ENCODE measurements at regions not wholly inside any gene's neighbourhood (a gene's known extent, or its start where the extent isn't known, plus 50 kb on each side); places are given as distances from the start of the nearest gene placed in this dataset.
"Not testable (repeated sequence)": the region's sequence is repeated elsewhere in the genome, so short reads cannot be mapped to it uniquely, and the experiment has no call there.

GRCh38 chr5:101783241-101784013 lies 512.7 kb downstream of the SLCO4C1 start:
- no peak overlapping the region for H3K4me3 ChIP-seq (ENCODE audit: control insufficient read depth, low read depth, low read length)
- no peak for TF ChIP-seq CTCF (IDR thresholded peaks at IDR 0.05; ENCODE audit: control insufficient read depth, insufficient read depth, low read depth, low read length, missing control alignments)
- no peak for DNase-seq (ENCODE audit: low read depth)

GRCh38 chr5:101782352-101783103 lies 513.6 kb downstream of the SLCO4C1 start:
- DNase-seq (ENCODE audit: low read depth) = no peak
- no peak overlapping the region for H3K4me3 ChIP-seq (ENCODE audit: control insufficient read depth, low read depth, low read length)
- TF ChIP-seq CTCF (IDR thresholded peaks at IDR 0.05; ENCODE audit: control insufficient read depth, insufficient read depth, low read depth, low read length, missing control alignments) = no peak

GRCh38 chr5:101751105-101751504 lies 545.0 kb downstream of the SLCO4C1 start:
- TF ChIP-seq CTCF (IDR thresholded peaks at IDR 0.05; ENCODE audit: control insufficient read depth, insufficient read depth, low read depth, low read length, missing control alignments) = no peak
- H3K4me3 ChIP-seq (ENCODE audit: control insufficient read depth, low read depth, low read length) = no peak overlapping the region

GRCh38 chr5:101743000-101743399 lies 553.1 kb downstream of the SLCO4C1 start:
- not testable (repeated sequence) for DNase-seq (ENCODE audit: low read depth); H3K4me3 ChIP-seq (ENCODE audit: control insufficient read depth, low read depth, low read length)

More at GRCh38 chr5:101751105-101751504, 545.0 kb downstream of the SLCO4C1 start:
- no peak for DNase-seq (ENCODE audit: low read depth)

- DNase-seq (ENCODE audit: low read depth) = no peak
- no peak for TF ChIP-seq CTCF (IDR thresholded peaks at IDR 0.05; ENCODE audit: control insufficient read depth, insufficient read depth, low read depth, low read length, missing control alignments)
- no peak overlapping the region for H3K4me3 ChIP-seq (ENCODE audit: control insufficient read depth, low read depth, low read length)
Observed at GRCh38 chr5:101728933-101729332, 567.2 kb downstream of the SLCO4C1 start.

- no peak overlapping the region for H3K4me3 ChIP-seq (ENCODE audit: control insufficient read depth, low read depth, low read length)
- DNase-seq (ENCODE audit: low read depth) = no peak
- TF ChIP-seq CTCF (IDR thresholded peaks at IDR 0.05; ENCODE audit: control insufficient read depth, insufficient read depth, low read depth, low read length, missing control alignments) = no peak
Observed at GRCh38 chr5:101721543-101721942, 574.5 kb downstream of the SLCO4C1 start.

- H3K4me3 ChIP-seq (ENCODE audit: control insufficient read depth, low read depth, low read length) = no peak overlapping the region
- no peak for DNase-seq (ENCODE audit: low read depth)
- TF ChIP-seq CTCF (IDR thresholded peaks at IDR 0.05; ENCODE audit: control insufficient read depth, insufficient read depth, low read depth, low read length, missing control alignments) = no peak
Observed at GRCh38 chr5:101720033-101720432, 576.1 kb downstream of the SLCO4C1 start.

Measured in AG09309 (cell line).